ENCODE measurements at regions not wholly inside any gene's neighbourhood (a gene's known extent, or its start where the extent isn't known, plus 50 kb on each side); places are given as distances from the start of the nearest gene placed in this dataset.
A peak's percentile ranks its signal among the peaks of the same experiment; 100 is the strongest.

DNA sequence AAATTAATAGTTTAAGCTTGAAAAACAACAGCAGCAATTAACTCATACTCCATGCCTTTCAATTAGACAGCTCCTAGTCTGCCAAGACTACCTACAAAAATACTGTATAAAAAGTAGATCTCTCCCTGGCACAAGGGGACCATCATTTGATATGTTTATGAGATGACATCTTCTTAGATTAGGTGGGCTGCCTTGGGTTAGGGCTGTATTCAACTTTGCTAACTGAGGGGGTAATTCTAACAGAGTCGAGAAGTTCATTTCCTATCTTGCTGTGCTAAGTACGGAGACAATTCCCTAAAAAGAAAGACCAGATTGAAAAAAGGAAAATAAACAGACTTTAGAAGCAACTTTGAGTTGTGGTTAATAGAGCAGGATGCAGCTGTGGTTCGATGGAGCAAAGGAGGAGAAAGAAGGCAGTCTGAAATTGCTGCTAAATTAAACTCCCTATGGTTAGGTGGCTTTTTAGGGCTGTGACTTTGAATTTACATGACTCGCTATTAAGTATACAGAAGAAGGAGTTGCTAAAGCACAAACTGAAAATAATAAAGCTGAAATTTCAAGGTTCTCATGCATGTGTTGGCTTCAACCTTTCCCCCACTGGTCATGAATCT is 75.4 kb downstream of the CDC7 start:
- TF ChIP-seq ZFX (IDR thresholded peaks at IDR 0.05; ENCODE audit: borderline replicate concordance): no peak
- H3K27ac ChIP-seq: no peak overlapping the region

DNA sequence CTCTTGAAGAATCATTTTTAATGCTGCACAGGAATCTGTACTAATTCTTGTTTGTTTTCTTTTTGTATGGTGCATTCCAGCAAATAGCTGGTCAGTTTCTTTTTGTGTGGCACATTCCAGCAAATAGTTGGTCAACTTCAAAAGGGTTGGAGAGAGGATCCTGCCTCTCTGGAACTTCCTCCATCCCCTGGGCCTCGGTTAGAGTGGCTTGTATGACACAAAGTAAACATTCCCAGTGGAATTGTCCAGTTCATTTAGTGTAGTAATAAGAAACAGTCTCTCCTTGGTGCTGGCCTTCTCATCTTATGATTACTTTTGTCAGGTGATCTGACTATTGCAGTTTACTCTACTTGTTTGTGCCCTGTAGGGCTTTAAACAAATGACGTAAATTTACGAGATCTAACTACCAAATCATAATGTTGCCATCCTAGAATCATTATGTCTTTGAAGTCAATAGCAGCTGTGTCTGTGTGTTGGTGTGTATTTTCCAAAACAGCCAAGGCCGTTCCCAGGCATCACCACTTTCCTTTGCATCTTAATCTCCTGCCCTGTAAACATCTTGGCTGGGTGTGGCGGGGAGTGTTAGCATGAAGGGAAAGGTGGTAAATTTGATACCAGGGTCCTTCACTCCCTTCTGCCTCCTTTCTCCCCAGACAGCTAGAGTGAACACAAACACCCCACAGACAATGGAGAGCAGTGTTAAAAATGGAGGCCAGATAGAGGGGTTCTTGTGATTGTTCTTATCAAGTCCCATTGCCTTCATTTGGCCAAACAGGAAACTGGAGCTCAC is 77.9 kb downstream of the CDC7 start:
- TF ChIP-seq, protein P1, sequence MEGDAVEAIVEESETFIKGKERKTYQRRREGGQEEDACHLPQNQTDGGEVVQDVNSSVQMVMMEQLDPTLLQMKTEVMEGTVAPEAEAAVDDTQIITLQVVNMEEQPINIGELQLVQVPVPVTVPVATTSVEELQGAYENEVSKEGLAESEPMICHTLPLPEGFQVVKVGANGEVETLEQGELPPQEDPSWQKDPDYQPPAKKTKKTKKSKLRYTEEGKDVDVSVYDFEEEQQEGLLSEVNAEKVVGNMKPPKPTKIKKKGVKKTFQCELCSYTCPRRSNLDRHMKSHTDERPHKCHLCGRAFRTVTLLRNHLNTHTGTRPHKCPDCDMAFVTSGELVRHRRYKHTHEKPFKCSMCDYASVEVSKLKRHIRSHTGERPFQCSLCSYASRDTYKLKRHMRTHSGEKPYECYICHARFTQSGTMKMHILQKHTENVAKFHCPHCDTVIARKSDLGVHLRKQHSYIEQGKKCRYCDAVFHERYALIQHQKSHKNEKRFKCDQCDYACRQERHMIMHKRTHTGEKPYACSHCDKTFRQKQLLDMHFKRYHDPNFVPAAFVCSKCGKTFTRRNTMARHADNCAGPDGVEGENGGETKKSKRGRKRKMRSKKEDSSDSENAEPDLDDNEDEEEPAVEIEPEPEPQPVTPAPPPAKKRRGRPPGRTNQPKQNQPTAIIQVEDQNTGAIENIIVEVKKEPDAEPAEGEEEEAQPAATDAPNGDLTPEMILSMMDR (IDR thresholded peaks at IDR 0.05): no peak
- no peak for TF ChIP-seq ZFX (IDR thresholded peaks at IDR 0.05; ENCODE audit: borderline replicate concordance)
- peak overlapping the region; percentile 81 for H3K27ac ChIP-seq

DNA sequence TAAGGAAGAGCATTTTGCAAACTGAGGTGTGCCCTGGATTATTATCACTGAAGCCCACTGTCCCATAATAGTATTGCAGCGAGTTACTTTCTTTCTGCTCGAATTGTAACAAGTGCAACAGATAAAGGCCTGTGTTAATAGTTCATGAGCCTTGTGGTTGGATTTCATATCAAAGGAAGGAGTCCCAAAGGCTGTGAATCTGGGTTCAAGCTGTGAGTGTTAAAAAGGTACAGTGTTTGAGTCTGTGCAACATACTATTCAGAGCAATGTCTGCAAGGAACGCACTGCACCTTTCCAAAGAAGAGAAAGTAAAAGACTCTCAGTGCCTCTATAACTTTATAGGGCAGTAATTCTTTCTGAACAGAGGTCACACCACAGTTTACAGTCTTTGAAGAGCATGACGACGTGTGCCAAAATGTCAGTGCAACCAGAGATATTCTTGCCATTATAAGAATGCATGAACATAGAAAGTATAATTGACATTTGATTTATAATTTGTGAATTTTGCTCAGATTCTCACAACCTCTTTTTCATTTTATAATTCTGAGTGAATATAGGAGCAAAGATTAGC is 79.1 kb downstream of the CDC7 start:
- H3K27ac ChIP-seq: peak overlapping the region; percentile 81
- TF ChIP-seq, protein P1 (IDR thresholded peaks at IDR 0.05): no peak
- TF ChIP-seq ZFX (IDR thresholded peaks at IDR 0.05; ENCODE audit: borderline replicate concordance): no peak

DNA sequence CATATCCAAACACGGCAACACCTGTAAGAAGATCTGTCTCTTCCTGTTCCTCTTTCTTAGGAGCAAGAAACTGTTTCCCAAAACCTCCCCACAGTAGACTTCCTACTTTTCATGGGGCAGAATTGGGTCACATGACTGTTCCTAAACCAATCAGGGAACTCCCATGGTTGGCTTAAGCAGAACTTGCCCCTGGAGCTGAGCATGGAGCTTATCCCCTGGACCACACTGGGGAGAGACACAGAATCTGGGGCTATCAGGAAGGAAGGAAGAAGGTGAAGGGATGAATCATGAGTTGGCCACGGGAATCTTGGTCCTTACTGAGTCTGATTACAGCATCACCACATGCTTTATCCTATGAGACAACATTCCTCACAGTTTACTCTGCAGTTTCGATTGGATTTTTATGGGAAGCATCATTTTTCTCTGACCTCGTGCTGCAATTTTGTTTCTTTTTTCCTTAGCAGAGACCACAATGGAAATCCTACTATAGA is 81.8 kb downstream of the CDC7 start:
- TF ChIP-seq ZFX (IDR thresholded peaks at IDR 0.05; ENCODE audit: borderline replicate concordance): no peak
- TF ChIP-seq, protein P1 (IDR thresholded peaks at IDR 0.05): no peak
- H3K27ac ChIP-seq: peak overlapping the region; percentile 50

DNA sequence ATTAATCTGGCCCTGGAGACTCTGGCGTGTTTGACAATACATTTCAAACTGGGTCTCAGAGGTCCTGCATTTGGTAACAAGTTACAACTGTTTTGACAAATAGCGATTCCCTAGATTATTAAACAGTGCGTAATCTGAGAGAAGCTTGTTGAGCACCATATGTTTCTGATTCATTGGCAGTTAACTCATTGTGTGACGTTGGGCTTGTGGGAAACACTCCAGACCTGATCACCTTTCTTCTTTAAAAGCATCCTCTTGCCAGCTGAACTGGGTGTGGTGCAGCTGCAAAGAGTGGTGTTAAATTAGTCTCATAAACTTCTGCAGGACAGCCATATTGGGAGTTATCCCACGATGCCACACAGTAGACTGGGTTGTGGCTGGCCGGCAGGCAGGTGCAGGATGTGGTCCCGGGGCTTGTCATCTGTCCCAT is 82.7 kb downstream of the CDC7 start:
- H3K27ac ChIP-seq: peak overlapping the region; percentile 50
- no peak for TF ChIP-seq ZFX (IDR thresholded peaks at IDR 0.05; ENCODE audit: borderline replicate concordance)
- TF ChIP-seq, protein P1 (IDR thresholded peaks at IDR 0.05): no peak

DNA sequence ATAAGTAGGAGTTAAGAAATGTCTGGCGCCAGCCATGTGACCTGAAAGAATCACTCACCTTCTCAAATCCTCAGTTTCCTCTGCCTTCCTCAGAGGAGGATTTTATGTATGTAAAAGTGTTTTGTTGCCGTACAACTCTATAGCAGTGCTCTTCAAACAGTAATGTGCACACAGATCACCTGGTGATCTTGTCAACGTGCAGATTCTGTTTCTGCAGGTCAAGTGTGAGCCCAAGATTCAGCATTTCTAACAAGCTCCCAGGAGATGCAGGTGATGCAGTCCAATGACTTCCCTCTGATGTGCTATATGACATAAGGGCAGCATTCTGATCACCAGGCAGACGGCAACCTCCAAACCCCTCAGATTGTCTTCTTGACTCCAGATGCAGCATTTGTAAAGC is 83.7 kb downstream of the CDC7 start:
- H3K27ac ChIP-seq: no peak overlapping the region
- no peak for TF ChIP-seq ZFX (IDR thresholded peaks at IDR 0.05; ENCODE audit: borderline replicate concordance)
- TF ChIP-seq, protein P1 (IDR thresholded peaks at IDR 0.05): no peak

DNA sequence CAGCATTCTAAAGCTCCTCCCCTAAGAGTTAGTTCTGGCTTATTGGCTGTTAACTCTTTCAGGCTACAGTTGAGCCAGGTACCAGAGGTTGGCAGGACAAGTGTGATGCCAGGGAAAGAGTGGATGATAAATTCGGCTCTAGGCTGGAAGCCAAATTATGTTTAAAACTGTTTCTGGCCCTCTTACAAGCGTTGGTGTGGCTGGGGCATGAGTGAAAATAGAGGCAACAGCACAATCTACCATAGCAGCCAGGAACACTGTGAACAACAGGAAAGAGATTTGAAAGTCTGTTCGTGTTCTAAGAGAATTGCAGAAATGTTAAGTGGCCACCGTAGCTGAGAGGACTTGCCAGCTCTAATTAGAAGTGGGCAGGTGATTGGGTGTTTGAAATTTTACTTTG is 84.2 kb downstream of the CDC7 start:
- TF ChIP-seq ZFX (IDR thresholded peaks at IDR 0.05; ENCODE audit: borderline replicate concordance): no peak
- TF ChIP-seq, protein P1 (IDR thresholded peaks at IDR 0.05): no peak
- no peak overlapping the region for H3K27ac ChIP-seq

All from 22Rv1 (cell line).